Activated CD4-positive, alpha-beta memory T cell treated with anti-CD3 and anti-CD28 coated beads for 36 hours (primary cell): ENCODE measurements at regions not wholly inside any gene's neighbourhood (a gene's known extent, or its start where the extent isn't known, plus 50 kb on each side); places are given as distances from the start of the nearest gene placed in this dataset.

Source experiments
- CTCF ChIA-PET: fragments of 350-600 bp; sonication (Branson Sonifier 250); formaldehyde crosslinking; loops from one replicate; lab custom pipeline; 2021; ENCODE audit warnings: antibody characterized with exemption, inconsistent platforms; lab: Charles Lee
- POLR2A ChIA-PET: fragments of 350-600 bp; sonication (Branson Sonifier 250); formaldehyde crosslinking; loops from one replicate; lab custom pipeline; 2021; ENCODE audit warnings: antibody characterized with exemption; lab: Charles Lee
- DNase-seq: peaks from one replicate; pipeline ENCODE4 v3.0.0-alpha.2; 2020
- H3K27ac Mint-ChIP-seq: one replicate; pipeline ENCODE4 v1.8.0; 2021; ENCODE audit warnings: mixed read lengths
- H3K27me3 Mint-ChIP-seq: one replicate; pipeline ENCODE4 v1.8.0; 2021; ENCODE audit warnings: mixed read lengths
- H3K36me3 Mint-ChIP-seq: one replicate; pipeline ENCODE4 v1.8.0; 2021; ENCODE audit warnings: mixed read lengths
- H3K4me1 Mint-ChIP-seq: one replicate; pipeline ENCODE4 v1.8.0; 2021; ENCODE audit warnings: low read depth, mixed read lengths
- H3K4me3 Mint-ChIP-seq: one replicate; pipeline ENCODE4 v1.8.0; 2021; ENCODE audit warnings: mild to moderate bottlenecking, mixed read lengths
- H3K9me3 Mint-ChIP-seq: one replicate; pipeline ENCODE4 v1.8.0; 2021; ENCODE audit warnings: mixed read lengths
- intact Hi-C: fragments of 100-400 bp; cut with micrococcal nuclease; formaldehyde crosslinking; loops from one replicate; pipeline ENCODE4 v1.15.1; 2023

GRCh38 chr13:106277484-106278154, 257.8 kb downstream of the EFNB2 start:
- Mint-ChIP-seq H3K9me3 (no peaks in the 10 kb centered on the region), H3K27me3 (no peaks in the 10 kb centered on the region), H3K36me3 (no peaks in the 10 kb centered on the region), H3K27ac (no peak overlapping the region), H3K4me3 (no peak overlapping the region), H3K4me1 (no peaks in the 10 kb centered on the region)
- no peak for DNase-seq
- POLR2A ChIA-PET: no interaction called here
- CTCF ChIA-PET: no interaction called here
- intact Hi-C loops: no loop called here

DNA sequence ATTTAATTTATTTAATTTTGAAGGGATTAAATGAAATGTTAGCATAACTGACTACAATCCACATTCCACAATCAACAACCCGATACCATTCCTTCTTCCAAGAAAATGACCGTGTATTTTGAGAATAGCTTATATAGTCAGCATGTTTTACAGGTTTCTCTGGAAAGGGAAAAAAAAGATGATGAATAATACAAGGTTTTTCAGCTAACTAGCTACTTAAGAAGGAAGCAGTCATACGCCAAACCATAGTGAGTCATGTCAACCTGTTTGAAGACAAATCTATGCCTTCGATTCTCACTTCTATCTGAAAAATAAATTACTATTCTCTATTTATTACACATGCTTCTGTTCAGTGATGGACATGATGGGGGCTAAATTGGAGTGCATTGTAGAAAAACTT, 258.6 kb downstream of the EFNB2 start:
- no peaks in the 10 kb centered on the region for H3K4me1 Mint-ChIP-seq
- H3K36me3 Mint-ChIP-seq: no peaks in the 10 kb centered on the region
- H3K4me3 Mint-ChIP-seq: no peak overlapping the region
- no peaks in the 10 kb centered on the region for H3K9me3 Mint-ChIP-seq
- no peak overlapping the region for H3K27ac Mint-ChIP-seq
- intact Hi-C loops: no loop called here
- CTCF ChIA-PET: no interaction called here
- POLR2A ChIA-PET: no interaction called here
- no peaks in the 10 kb centered on the region for H3K27me3 Mint-ChIP-seq
- DNase-seq: no peak

GRCh38 chr13:106275446-106276032, 259.9 kb downstream of the EFNB2 start:
- Mint-ChIP-seq H3K9me3 (no peaks in the 10 kb centered on the region), H3K36me3 (no peaks in the 10 kb centered on the region), H3K4me1 (no peaks in the 10 kb centered on the region), H3K27ac (no peak overlapping the region), H3K4me3 (no peak overlapping the region), H3K27me3 (no peaks in the 10 kb centered on the region)
- no peak for DNase-seq
- intact Hi-C loops: no loop called here
- ChIA-PET CTCF (no interaction called here), POLR2A (no interaction called here)

DNA sequence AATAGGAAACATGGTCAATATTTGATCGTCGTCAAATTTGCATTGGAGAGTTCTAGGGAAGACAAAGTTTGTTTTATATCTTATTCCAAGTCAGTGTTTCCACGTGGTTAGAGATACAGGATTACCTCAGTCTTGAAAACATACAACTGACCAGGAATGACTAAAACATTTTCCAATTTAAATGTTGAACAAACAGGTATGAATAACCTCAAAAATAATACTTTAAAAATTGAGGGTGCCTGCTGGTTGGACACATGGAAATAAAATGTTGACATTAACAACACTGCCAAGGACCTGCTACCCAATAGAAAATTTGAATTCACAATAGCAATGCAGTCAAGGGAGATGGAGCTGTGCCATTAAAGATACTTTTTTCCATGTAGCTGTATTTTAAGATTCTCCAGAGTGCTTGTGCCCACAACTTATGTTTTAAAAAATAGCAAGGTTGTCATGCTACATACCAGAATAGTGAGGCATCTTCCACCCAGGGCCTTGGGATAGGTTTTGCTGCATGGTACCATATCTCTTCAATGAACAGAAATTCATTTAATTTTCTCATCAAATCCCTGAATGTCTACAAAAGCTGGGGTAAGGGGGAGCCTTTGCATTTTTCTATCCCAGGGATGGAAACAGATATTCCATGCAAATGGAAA, 260.8 kb downstream of the EFNB2 start:
- CTCF ChIA-PET: no interaction called here
- H3K27me3 Mint-ChIP-seq: no peaks in the 10 kb centered on the region
- no peaks in the 10 kb centered on the region for H3K9me3 Mint-ChIP-seq
- no peaks in the 10 kb centered on the region for H3K36me3 Mint-ChIP-seq
- intact Hi-C loops: no loop called here
- no peak for DNase-seq
- H3K4me1 Mint-ChIP-seq: no peaks in the 10 kb centered on the region
- POLR2A ChIA-PET: no interaction called here
- no peak overlapping the region for H3K27ac Mint-ChIP-seq
- no peak overlapping the region for H3K4me3 Mint-ChIP-seq

- DNase-seq: no peak
- no peaks in the 10 kb centered on the region for H3K27me3 Mint-ChIP-seq
- no peaks in the 10 kb centered on the region for H3K4me1 Mint-ChIP-seq
- no peaks in the 10 kb centered on the region for H3K9me3 Mint-ChIP-seq
- no peak overlapping the region for H3K4me3 Mint-ChIP-seq
- no peaks in the 10 kb centered on the region for H3K36me3 Mint-ChIP-seq
- ChIA-PET POLR2A (no interaction called here), CTCF (no interaction called here)
- no peak overlapping the region for H3K27ac Mint-ChIP-seq
- intact Hi-C loops: no loop called here
These were observed 271.7 kb downstream of the EFNB2 start for GRCh38 chr13:106263801-106264200.

- POLR2A ChIA-PET: no interaction called here
- no peaks in the 10 kb centered on the region for H3K4me1 Mint-ChIP-seq
- H3K27me3 Mint-ChIP-seq: no peaks in the 10 kb centered on the region
- H3K36me3 Mint-ChIP-seq: no peaks in the 10 kb centered on the region
- no peak for DNase-seq
- H3K9me3 Mint-ChIP-seq: no peaks in the 10 kb centered on the region
- H3K4me3 Mint-ChIP-seq: no peak overlapping the region
- no peak overlapping the region for H3K27ac Mint-ChIP-seq
- intact Hi-C loops: no loop called here
- CTCF ChIA-PET: no interaction called here
These were observed 272.6 kb downstream of the EFNB2 start for GRCh38 chr13:106262886-106263285.

DNA sequence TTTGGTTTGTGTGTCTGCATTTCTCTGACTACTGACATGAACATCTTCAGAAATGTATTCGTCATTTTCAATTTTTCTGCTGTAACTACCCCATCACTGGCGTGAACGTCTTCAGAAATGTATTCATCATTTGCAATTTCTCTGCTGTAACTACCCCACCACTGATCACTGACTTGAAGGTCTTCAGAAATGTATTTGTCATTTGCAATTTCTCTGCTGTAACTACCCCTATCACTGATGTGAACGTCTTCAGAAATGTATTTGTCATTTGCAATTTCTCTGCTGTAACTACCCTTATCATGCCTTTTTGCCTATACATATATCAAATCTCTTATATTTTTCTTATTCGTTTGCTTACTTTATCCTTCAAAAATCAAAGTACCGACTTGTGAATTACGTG, 274.0 kb downstream of the EFNB2 start:
- no peak overlapping the region for H3K4me3 Mint-ChIP-seq
- H3K36me3 Mint-ChIP-seq: no peaks in the 10 kb centered on the region
- intact Hi-C loops: no loop called here
- H3K27me3 Mint-ChIP-seq: no peaks in the 10 kb centered on the region
- ChIA-PET CTCF (no interaction called here), POLR2A (no interaction called here)
- DNase-seq: no peak
- no peaks in the 10 kb centered on the region for H3K9me3 Mint-ChIP-seq
- no peaks in the 10 kb centered on the region for H3K4me1 Mint-ChIP-seq
- no peak overlapping the region for H3K27ac Mint-ChIP-seq

GRCh38 chr13:106260352-106260751, 275.1 kb downstream of the EFNB2 start:
- Mint-ChIP-seq H3K27ac (no peak overlapping the region), H3K27me3 (no peaks in the 10 kb centered on the region), H3K4me3 (no peak overlapping the region), H3K36me3 (no peaks in the 10 kb centered on the region), H3K4me1 (no peaks in the 10 kb centered on the region), H3K9me3 (no peaks in the 10 kb centered on the region)
- no peak for DNase-seq
- POLR2A ChIA-PET: no interaction called here
- CTCF ChIA-PET: no interaction called here
- intact Hi-C loops: no loop called here

DNA sequence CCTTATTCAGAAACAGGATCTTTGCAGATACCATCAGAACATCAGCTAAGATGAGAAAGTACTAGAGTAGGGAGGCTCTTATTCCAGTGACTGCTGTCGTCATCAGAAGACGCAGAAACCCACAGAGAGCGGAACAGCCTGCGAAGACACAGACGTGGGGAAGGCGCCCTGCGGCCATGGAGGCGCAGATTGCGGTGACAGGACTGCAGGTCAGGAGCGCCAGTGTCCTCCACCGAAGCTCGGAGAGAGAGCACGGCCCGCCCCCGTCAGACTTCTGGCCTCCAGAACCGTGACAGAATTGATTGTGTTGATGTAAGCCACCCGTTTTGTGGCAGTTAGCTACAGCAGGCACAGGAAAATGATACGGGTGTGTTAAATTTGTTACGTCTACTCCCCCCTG, 275.5 kb downstream of the EFNB2 start:
- H3K36me3 Mint-ChIP-seq: no peaks in the 10 kb centered on the region
- intact Hi-C loops: no loop called here
- POLR2A ChIA-PET: no interaction called here
- H3K4me1 Mint-ChIP-seq: no peaks in the 10 kb centered on the region
- no peak overlapping the region for H3K4me3 Mint-ChIP-seq
- H3K27ac Mint-ChIP-seq: no peak overlapping the region
- DNase-seq: no peak
- CTCF ChIA-PET: no interaction called here
- H3K9me3 Mint-ChIP-seq: no peaks in the 10 kb centered on the region
- no peaks in the 10 kb centered on the region for H3K27me3 Mint-ChIP-seq

GRCh38 chr13:106246666-106247188, 288.7 kb downstream of the EFNB2 start:
- H3K4me1 Mint-ChIP-seq: no peaks in the 10 kb centered on the region
- H3K4me3 Mint-ChIP-seq: no peak overlapping the region
- H3K27me3 Mint-ChIP-seq: no peaks in the 10 kb centered on the region
- DNase-seq: no peak
- H3K36me3 Mint-ChIP-seq: no peaks in the 10 kb centered on the region
- no peak overlapping the region for H3K27ac Mint-ChIP-seq
- intact Hi-C loops: no loop called here
- POLR2A ChIA-PET: no interaction called here
- H3K9me3 Mint-ChIP-seq: no peaks in the 10 kb centered on the region
- CTCF ChIA-PET: interaction anchor here (1.5 kb wide), 1 partner anchor 38 kb away, joined by 3 read pairs; no protein-coding TSS in a partner anchor

GRCh38 chr13:106246242-106246641, 289.2 kb downstream of the EFNB2 start:
- Mint-ChIP-seq H3K27me3 (no peaks in the 10 kb centered on the region), H3K4me3 (no peak overlapping the region), H3K36me3 (no peaks in the 10 kb centered on the region), H3K27ac (no peak overlapping the region), H3K9me3 (no peaks in the 10 kb centered on the region), H3K4me1 (no peaks in the 10 kb centered on the region)
- ChIA-PET CTCF (no interaction called here), POLR2A (no interaction called here)
- intact Hi-C loops: no loop called here
- DNase-seq: no peak

- no peaks in the 10 kb centered on the region for H3K9me3 Mint-ChIP-seq
- no peak for DNase-seq
- no peak overlapping the region for H3K27ac Mint-ChIP-seq
- CTCF ChIA-PET: no interaction called here
- no peak overlapping the region for H3K4me3 Mint-ChIP-seq
- POLR2A ChIA-PET: no interaction called here
- no peaks in the 10 kb centered on the region for H3K27me3 Mint-ChIP-seq
- intact Hi-C loops: no loop called here
- H3K36me3 Mint-ChIP-seq: no peaks in the 10 kb centered on the region
- no peaks in the 10 kb centered on the region for H3K4me1 Mint-ChIP-seq
These were observed 292.4 kb downstream of the EFNB2 start for GRCh38 chr13:106243011-106243565.
